ENCODE measurements at regions not wholly inside any gene's neighbourhood (a gene's known extent, or its start where the extent isn't known, plus 50 kb on each side); places are given as distances from the start of the nearest gene placed in this dataset.

- no peak for TF ChIP-seq POLR2A (IDR thresholded peaks at IDR 0.05; ENCODE audit: low read depth, low read length)
- TF ChIP-seq POLR2AphosphoS5 (IDR thresholded peaks at IDR 0.05; ENCODE audit: low read depth, low read length), result no peak
- TF ChIP-seq PAX5 (IDR thresholded peaks at IDR 0.05; ENCODE audit: insufficient read depth, low read length, severe bottlenecking), result no peak
- TF ChIP-seq SPI1 (IDR thresholded peaks at IDR 0.05; ENCODE audit: low read depth, low read length), result no peak
Observed at GRCh38 chr4:126916626-126917140, 716.1 kb upstream of the INTU start.
